HG02884 (cell line): ENCODE measurements at regions not wholly inside any gene's neighbourhood (a gene's known extent, or its start where the extent isn't known, plus 50 kb on each side); places are given as distances from the start of the nearest gene placed in this dataset.
"Not testable (repeated sequence)": the region's sequence is repeated elsewhere in the genome, so short reads cannot be mapped to it uniquely, and the experiment has no call there.

Source experiments
- ATAC-seq: cut with Tn5 transposase; IDR thresholded peaks from one replicate; pipeline ENCODE4 v1.9.1; 2021; ENCODE audit warnings: mild to moderate bottlenecking, moderate library complexity; ENCODE audit not compliant: unreplicated experiment

GRCh38 chr14:106651016-106651415 lies 1124.6 kb downstream of the TMEM121 start:
- no peak for ATAC-seq

GRCh38 chr14:106652494-106652893 lies 1126.1 kb downstream of the TMEM121 start:
- ATAC-seq: no peak

DNA sequence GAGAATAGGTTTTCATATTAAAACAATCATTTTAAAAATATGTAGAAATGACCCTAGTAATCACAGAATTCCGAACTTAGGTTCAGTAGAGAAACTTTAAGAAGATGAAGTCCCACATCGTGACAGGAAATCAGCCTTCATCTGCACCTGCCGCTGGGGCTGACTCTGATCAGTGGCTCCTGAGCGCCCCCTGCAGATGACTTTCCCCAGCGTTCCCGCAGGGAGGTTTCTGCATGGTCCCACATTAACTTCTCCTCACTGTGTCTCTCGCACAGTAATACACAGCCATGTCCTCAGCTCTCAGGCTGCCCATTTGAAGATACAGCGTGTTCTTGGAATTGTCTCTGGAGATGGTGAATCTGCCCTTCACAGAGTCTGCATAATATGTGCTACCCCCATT lies 1131.1 kb downstream of the TMEM121 start:
- no peak for ATAC-seq

GRCh38 chr14:106658066-106658860 lies 1131.9 kb downstream of the TMEM121 start:
- ATAC-seq: not testable (repeated sequence)

GRCh38 chr14:106661561-106661960 lies 1135.2 kb downstream of the TMEM121 start:
- not testable (repeated sequence) for ATAC-seq

DNA sequence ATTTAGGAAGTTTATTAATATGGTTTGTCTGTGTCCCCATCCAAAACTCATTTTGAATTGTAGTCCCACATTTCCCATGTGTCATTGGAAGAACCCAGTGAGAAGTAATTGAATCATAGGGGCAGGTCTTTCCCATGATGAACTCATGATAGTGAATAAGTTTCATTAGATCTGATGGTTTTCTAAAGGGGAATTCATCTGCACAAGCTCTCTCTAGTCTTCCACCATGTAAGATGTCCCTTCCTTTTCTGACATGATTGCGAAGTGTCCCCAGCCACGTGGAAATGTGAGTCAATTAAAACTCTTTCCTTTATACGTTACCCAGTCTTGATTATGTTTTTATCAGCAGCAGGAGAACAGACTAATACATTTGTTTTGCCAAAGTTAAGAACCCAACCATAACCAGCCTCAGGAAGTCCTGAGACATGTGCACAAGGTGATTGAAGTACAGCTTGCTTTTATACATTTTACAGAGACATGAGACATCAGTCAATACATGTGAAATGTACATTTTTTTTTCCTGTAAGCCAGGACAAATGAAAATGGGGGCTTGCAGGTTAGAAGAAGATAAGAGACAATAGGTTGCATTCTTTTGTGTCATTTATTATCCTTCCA lies 1136.7 kb downstream of the TMEM121 start:
- no peak for ATAC-seq

DNA sequence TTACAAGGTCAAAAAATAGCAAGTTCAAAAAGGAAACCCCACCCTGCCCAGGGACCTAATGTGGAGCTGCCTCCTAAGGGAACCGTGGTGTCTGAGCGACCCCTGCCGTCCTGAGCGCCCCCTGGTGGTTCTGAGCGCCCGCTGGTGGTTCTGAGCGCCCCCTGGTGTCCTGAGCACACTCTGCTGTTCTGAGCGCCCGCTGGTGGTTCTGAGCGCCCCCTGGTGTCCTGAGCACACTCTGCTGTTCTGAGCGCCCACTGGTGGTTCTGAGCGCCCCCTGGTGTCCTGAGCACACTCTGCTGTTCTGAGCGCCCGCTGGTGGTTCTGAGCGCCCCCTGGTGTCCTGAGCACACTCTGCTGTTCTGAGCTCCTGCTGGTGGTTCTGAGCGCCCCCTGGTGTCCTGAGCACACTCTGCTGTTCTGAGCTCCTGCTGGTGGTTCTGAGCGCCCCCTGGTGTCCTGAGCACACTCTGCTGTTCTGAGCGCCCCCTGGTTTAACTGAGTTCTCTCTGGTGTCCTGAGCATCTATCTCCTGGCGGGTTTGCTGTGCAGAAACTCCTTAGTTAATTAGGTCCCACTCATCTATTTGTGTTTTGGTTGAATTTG lies 1137.5 kb downstream of the TMEM121 start:
- ATAC-seq: not testable (repeated sequence)

DNA sequence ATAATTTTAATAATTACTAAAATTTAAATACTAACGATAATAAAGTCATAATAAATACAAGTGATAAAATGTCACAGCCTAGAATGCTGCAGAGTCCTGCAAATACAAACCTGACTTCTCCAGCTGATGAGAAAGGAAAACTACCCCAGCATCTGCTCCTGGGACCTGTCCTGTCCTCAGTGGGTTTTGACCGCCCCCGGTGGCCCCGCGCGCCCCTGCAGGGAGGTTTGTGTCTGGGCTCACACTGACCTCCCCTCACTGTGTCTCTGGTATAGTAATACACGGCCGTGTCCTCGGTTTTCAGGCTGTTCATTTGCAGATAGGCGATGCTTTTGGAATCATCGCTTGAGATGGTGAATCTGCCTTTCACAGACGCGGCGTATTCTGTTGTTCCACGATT lies 1139.4 kb downstream of the TMEM121 start:
- no peak for ATAC-seq

GRCh38 chr14:106666341-106666740 lies 1140.0 kb downstream of the TMEM121 start:
- ATAC-seq: no peak

- ATAC-seq: no peak
Measured at GRCh38 chr14:106670011-106670410, 1143.6 kb downstream of the TMEM121 start.

DNA sequence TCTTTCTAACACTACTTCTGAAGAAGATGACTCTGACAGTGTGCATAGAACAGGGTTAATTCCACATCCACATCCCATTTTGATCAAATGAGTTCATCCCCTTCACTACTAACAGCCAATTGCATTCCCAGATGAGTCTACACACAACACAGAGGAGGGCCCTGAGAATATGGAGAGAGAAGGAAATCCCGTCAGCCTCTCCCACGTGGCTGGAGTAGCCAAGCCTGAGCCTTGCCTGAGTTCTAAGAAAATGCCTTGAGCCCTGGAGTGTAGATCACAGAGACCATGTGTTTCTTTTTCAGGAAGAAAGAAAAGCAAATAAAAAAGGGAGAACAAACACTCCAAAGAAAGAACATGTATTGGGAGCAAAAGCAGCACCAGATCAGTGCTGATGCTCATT lies 1147.7 kb downstream of the TMEM121 start:
- not testable (repeated sequence) for ATAC-seq

- not testable (repeated sequence) for ATAC-seq
Measured at GRCh38 chr14:106674509-106675125, 1148.2 kb downstream of the TMEM121 start.

DNA sequence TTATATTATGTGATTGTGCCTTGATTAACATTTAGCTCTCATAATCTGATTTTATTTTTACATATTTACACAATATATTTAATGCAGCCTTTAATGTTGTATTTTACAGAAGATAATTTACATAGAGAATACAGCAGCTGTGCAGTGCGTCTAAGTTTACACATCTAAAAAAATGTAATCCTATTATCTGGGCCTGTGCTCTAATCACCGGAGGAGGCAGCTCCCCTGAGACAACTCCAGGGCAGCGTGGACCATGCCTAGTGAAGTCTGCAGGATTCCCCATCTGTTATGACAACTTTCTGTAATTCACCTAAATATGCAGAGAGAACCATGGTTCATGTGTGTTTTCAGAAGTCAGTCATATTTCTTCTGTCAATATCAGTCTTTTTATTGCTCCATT lies 1149.3 kb downstream of the TMEM121 start:
- not testable (repeated sequence) for ATAC-seq

DNA sequence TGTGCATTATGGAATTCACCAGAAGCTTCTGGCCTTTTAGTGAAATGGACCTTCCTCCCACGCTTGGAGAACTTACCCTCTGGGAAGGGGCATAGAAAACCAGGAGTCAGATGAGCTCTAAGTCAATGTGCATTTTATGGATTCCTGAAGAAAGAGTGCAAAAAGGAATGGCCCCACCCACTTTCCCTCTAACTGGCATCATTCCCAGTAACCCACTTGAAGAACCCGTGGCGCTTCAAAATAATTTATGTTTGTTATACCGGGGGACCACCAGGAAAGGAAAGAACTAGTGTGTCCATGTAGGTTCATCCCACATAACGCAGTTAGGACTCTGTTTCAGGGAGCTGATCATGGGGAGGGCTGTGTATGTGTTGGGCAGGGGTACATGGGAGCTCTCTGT lies 1153.4 kb downstream of the TMEM121 start:
- no peak for ATAC-seq

GRCh38 chr14:106681161-106681560 lies 1154.8 kb downstream of the TMEM121 start:
- no peak for ATAC-seq

DNA sequence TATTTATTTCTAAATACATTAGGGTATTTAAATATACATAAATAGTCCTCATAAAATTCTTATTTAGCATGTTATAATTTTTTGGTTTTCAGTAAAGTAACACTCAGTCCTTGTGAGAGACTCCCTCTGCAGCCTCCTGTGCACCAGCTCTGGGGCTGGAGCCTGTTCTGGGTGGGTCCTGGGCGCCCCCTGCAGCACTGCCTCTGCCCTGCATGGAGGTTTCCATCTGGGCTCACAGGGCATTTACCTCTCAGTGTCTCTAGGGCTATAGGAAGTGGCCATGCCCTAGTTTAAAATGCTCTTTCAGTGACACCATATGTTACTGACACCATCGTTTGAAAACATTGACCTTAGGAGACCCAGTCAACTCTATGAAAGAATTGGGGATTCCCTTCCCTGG lies 1155.2 kb downstream of the TMEM121 start:
- ATAC-seq: no peak

DNA sequence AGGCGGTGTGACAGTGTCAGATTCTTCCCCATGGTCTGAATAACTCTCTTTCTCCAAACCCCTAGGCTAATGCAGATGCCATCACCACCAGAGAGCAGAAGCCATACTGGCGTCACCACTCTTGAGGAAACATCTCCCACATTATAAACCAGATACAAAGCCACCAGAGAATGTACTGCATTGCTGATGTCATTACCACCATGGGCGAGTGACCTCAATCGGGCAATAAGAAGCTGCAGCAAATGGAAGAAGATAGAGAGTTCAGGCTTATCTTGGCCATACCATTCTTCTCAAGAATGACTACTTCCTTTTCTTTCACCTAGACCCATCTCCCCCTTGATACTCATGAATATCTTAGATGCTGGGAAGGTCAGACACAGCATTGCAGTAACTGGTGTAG lies 1157.2 kb downstream of the TMEM121 start:
- no peak for ATAC-seq

GRCh38 chr14:106686533-106686932 lies 1160.2 kb downstream of the TMEM121 start:
- no peak for ATAC-seq

- ATAC-seq: no peak
Measured at GRCh38 chr14:106690333-106690891, 1164.0 kb downstream of the TMEM121 start.

- ATAC-seq: peak; percentile 69
Measured at GRCh38 chr14:106691601-106692291, 1165.4 kb downstream of the TMEM121 start.
